ENCODE measurements at regions not wholly inside any gene's neighbourhood (a gene's known extent, or its start where the extent isn't known, plus 50 kb on each side); places are given as distances from the start of the nearest gene placed in this dataset.

- Histone ChIP-seq H3K36me3 (ENCODE audit: insufficient read depth, low read length) (no peaks in the 10 kb centered on the region), H3K4me3 (ENCODE audit: insufficient read depth, low read length) (no peak overlapping the region), H3K4me1 (ENCODE audit: insufficient read depth, low read length) (no peaks in the 10 kb centered on the region), H3K4me2 (ENCODE audit: insufficient read depth, low read length) (no peak overlapping the region), H3K27ac (ENCODE audit: low read depth, low read length) (no peak overlapping the region), H4K20me1 (ENCODE audit: insufficient read depth, low read length) (no peaks in the 10 kb centered on the region), H3K9me3 (ENCODE audit: low read depth, low read length) (no peaks in the 10 kb centered on the region), H3K79me2 (ENCODE audit: insufficient read depth, low read length) (no peaks in the 10 kb centered on the region), H2AFZ (ENCODE audit: low read length) (no peak overlapping the region), H3K27me3 (ENCODE audit: insufficient read depth, low read length) (peaks cover 2% of the 10 kb centered on the region)
- DNase-seq (ENCODE audit: insufficient read length, low spot score, missing footprints), result no peak
- TF ChIP-seq CTCF (IDR thresholded peaks at IDR 0.05; ENCODE audit: extremely low read depth, low read depth, low read length), result no peak
Measured at GRCh38 chr10:45201271-45201670, 114.1 kb downstream of the OR13A1 start.

GRCh38 chr10:45202242-45202641 lies 113.2 kb downstream of the OR13A1 start:
- H2AFZ ChIP-seq (ENCODE audit: low read length), result no peak overlapping the region
- no peaks in the 10 kb centered on the region for H3K4me1 ChIP-seq (ENCODE audit: insufficient read depth, low read length)
- H3K36me3 ChIP-seq (ENCODE audit: insufficient read depth, low read length), result no peaks in the 10 kb centered on the region
- H3K79me2 ChIP-seq (ENCODE audit: insufficient read depth, low read length), result no peaks in the 10 kb centered on the region
- TF ChIP-seq CTCF (IDR thresholded peaks at IDR 0.05; ENCODE audit: extremely low read depth, low read depth, low read length), result no peak
- H3K4me2 ChIP-seq (ENCODE audit: insufficient read depth, low read length), result no peak overlapping the region
- DNase-seq (ENCODE audit: insufficient read length, low spot score, missing footprints), result no peak
- H3K4me3 ChIP-seq (ENCODE audit: insufficient read depth, low read length), result no peak overlapping the region
- no peaks in the 10 kb centered on the region for H4K20me1 ChIP-seq (ENCODE audit: insufficient read depth, low read length)
- H3K9me3 ChIP-seq (ENCODE audit: low read depth, low read length), result no peaks in the 10 kb centered on the region
- H3K27ac ChIP-seq (ENCODE audit: low read depth, low read length), result no peak overlapping the region
- H3K27me3 ChIP-seq (ENCODE audit: insufficient read depth, low read length), result peaks cover 2% of the 10 kb centered on the region

GRCh38 chr10:45204954-45205775 lies 110.2 kb downstream of the OR13A1 start:
- TF ChIP-seq CTCF (IDR thresholded peaks at IDR 0.05; ENCODE audit: extremely low read depth, low read depth, low read length), result no peak
- no peak for DNase-seq (ENCODE audit: insufficient read length, low spot score, missing footprints)
- Histone ChIP-seq H2AFZ (ENCODE audit: low read length) (no peak overlapping the region), H3K36me3 (ENCODE audit: insufficient read depth, low read length) (no peaks in the 10 kb centered on the region), H3K4me2 (ENCODE audit: insufficient read depth, low read length) (no peak overlapping the region), H4K20me1 (ENCODE audit: insufficient read depth, low read length) (no peaks in the 10 kb centered on the region), H3K79me2 (ENCODE audit: insufficient read depth, low read length) (no peaks in the 10 kb centered on the region), H3K27ac (ENCODE audit: low read depth, low read length) (no peak overlapping the region), H3K4me1 (ENCODE audit: insufficient read depth, low read length) (no peaks in the 10 kb centered on the region), H3K27me3 (ENCODE audit: insufficient read depth, low read length) (no peaks in the 10 kb centered on the region), H3K4me3 (ENCODE audit: insufficient read depth, low read length) (no peak overlapping the region), H3K9me3 (ENCODE audit: low read depth, low read length) (no peaks in the 10 kb centered on the region)

GRCh38 chr10:45209888-45210287 lies 105.5 kb downstream of the OR13A1 start:
- no peak for TF ChIP-seq CTCF (IDR thresholded peaks at IDR 0.05; ENCODE audit: extremely low read depth, low read depth, low read length)
- Histone ChIP-seq H3K4me1 (ENCODE audit: insufficient read depth, low read length) (no peaks in the 10 kb centered on the region), H3K9me3 (ENCODE audit: low read depth, low read length) (no peaks in the 10 kb centered on the region), H3K27ac (ENCODE audit: low read depth, low read length) (no peak overlapping the region), H3K4me2 (ENCODE audit: insufficient read depth, low read length) (no peak overlapping the region), H3K79me2 (ENCODE audit: insufficient read depth, low read length) (no peaks in the 10 kb centered on the region), H4K20me1 (ENCODE audit: insufficient read depth, low read length) (no peaks in the 10 kb centered on the region), H3K4me3 (ENCODE audit: insufficient read depth, low read length) (no peak overlapping the region), H3K36me3 (ENCODE audit: insufficient read depth, low read length) (no peaks in the 10 kb centered on the region), H2AFZ (ENCODE audit: low read length) (no peak overlapping the region), H3K27me3 (ENCODE audit: insufficient read depth, low read length) (no peaks in the 10 kb centered on the region)
- DNase-seq (ENCODE audit: insufficient read length, low spot score, missing footprints), result no peak

All from osteoblast (primary cell).